ENCODE measurements at regions not wholly inside any gene's neighbourhood (a gene's known extent, or its start where the extent isn't known, plus 50 kb on each side); places are given as distances from the start of the nearest gene placed in this dataset.

DNA sequence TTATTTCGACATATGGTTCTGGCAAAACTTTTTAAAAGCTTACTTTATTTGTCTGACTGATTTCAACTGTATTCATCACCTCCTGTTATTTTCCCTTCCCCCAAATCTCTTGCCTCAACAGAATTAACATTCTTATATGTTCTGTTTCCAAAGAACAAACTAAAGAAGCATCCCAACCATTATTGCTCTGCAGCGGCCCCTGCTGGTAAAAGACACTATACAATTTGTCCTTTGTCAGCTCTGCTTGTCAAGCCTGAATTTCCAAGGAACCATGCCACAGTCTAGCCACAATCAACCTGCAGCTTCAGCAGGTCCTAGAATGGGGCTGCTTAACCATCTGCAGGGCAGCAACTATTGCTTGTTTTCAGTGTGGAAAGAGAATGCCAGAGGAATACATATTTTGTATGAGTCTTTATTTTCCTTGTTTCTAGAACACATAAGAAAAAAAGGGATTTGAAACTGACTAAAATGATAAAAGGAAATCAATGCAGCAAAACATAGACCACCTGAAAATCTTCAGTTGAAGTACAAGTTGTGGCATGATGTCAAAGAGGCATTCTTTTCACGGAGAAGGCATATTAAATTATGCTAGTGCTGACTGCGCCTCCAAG, 845.3 kb downstream of the DIAPH3 start:
- TF ChIP-seq, protein P1, sequence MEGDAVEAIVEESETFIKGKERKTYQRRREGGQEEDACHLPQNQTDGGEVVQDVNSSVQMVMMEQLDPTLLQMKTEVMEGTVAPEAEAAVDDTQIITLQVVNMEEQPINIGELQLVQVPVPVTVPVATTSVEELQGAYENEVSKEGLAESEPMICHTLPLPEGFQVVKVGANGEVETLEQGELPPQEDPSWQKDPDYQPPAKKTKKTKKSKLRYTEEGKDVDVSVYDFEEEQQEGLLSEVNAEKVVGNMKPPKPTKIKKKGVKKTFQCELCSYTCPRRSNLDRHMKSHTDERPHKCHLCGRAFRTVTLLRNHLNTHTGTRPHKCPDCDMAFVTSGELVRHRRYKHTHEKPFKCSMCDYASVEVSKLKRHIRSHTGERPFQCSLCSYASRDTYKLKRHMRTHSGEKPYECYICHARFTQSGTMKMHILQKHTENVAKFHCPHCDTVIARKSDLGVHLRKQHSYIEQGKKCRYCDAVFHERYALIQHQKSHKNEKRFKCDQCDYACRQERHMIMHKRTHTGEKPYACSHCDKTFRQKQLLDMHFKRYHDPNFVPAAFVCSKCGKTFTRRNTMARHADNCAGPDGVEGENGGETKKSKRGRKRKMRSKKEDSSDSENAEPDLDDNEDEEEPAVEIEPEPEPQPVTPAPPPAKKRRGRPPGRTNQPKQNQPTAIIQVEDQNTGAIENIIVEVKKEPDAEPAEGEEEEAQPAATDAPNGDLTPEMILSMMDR (IDR thresholded peaks at IDR 0.05; ENCODE audit: low read length) = peak; percentile 55
- no peak for TF ChIP-seq EZH2 (optimal IDR thresholded peaks at IDR 0.05; ENCODE audit: low read depth, low read length)
- TF ChIP-seq EZH2phosphoT487 (IDR thresholded peaks at IDR 0.05; ENCODE audit: low read length) = no peak
